Smooth muscle cell (in vitro differentiated cells): ENCODE measurements at regions not wholly inside any gene's neighbourhood (a gene's known extent, or its start where the extent isn't known, plus 50 kb on each side); places are given as distances from the start of the nearest gene placed in this dataset.

Experiments
- DNase-seq: peaks from one replicate; lab custom pipeline; 2025; ENCODE audit not compliant: unreplicated experiment; lab: John Stamatoyannopoulos, UW
- H2AFZ ChIP-seq: fragments of 200-600 bp; sonication (generic); 2 replicates; pipeline ENCODE4 v1.6.0; 2016; ENCODE audit warnings: antibody characterized with exemption, low read depth, mild to moderate bottlenecking
- H3F3A ChIP-seq: fragments of 200-600 bp; sonication (generic); 2 replicates; pipeline ENCODE4 v1.6.0; 2017; ENCODE audit warnings: antibody characterized with exemption, low read depth
- H3K27ac ChIP-seq: fragments of 200-600 bp; sonication (generic); 2 replicates; pipeline ENCODE4 v1.5.1; 2016; ENCODE audit warnings: low read depth, mild to moderate bottlenecking
- H3K27me3 ChIP-seq: fragments of 200-600 bp; sonication (generic); 2 replicates; pipeline ENCODE4 v1.6.1; 2016; ENCODE audit warnings: low read depth, mild to moderate bottlenecking
- H3K36me3 ChIP-seq: fragments of 200-600 bp; sonication (generic); 2 replicates; pipeline ENCODE4 v1.5.1; 2016; ENCODE audit warnings: low read depth
- H3K4me1 ChIP-seq: fragments of 200-600 bp; sonication (generic); 2 replicates; pipeline ENCODE4 v1.5.1; 2016; ENCODE audit warnings: low read depth
- H3K4me2 ChIP-seq: fragments of 200-600 bp; sonication (generic); 2 replicates; pipeline ENCODE4 v1.6.0; 2016; ENCODE audit warnings: mild to moderate bottlenecking
- H3K4me3 ChIP-seq: fragments of 200-600 bp; sonication (generic); 2 replicates; pipeline ENCODE4 v1.5.1; 2016; ENCODE audit warnings: mild to moderate bottlenecking
- H3K79me2 ChIP-seq: fragments of 200-600 bp; sonication (generic); 2 replicates; pipeline ENCODE4 v1.6.0; 2016; ENCODE audit warnings: low read depth, mild to moderate bottlenecking
- H3K9ac ChIP-seq: fragments of 200-600 bp; sonication (generic); 2 replicates; pipeline ENCODE4 v1.6.0; 2016; ENCODE audit warnings: low read depth
- H3K9me3 ChIP-seq: fragments of 200-600 bp; sonication (generic); replicated peaks from 2 replicates; pipeline ENCODE4 v1.5.1; 2016; ENCODE audit warnings: low read depth
- H4K20me1 ChIP-seq: fragments of 200-600 bp; sonication (generic); 2 replicates; pipeline ENCODE4 v1.6.0; 2016; ENCODE audit warnings: low read depth
- WGBS: methylation state at CpG from one replicate; pipeline ENCODE4 v1.1.7; 2016; ENCODE audit warnings: low lambda C conversion rate; 5-methylcytosine and 5-hydroxymethylcytosine counted together
- TF ChIP-seq, protein P1 (sequence below): fragments of 200-600 bp; sonication (generic); IDR thresholded peaks from 2 replicates; pipeline ENCODE4 v1.5.1; 2017; ENCODE audit warnings: borderline replicate concordance, mild to moderate bottlenecking, antibody characterized with exemption; ENCODE audit not compliant: insufficient read depth, poor library complexity, severe bottlenecking

DNA sequence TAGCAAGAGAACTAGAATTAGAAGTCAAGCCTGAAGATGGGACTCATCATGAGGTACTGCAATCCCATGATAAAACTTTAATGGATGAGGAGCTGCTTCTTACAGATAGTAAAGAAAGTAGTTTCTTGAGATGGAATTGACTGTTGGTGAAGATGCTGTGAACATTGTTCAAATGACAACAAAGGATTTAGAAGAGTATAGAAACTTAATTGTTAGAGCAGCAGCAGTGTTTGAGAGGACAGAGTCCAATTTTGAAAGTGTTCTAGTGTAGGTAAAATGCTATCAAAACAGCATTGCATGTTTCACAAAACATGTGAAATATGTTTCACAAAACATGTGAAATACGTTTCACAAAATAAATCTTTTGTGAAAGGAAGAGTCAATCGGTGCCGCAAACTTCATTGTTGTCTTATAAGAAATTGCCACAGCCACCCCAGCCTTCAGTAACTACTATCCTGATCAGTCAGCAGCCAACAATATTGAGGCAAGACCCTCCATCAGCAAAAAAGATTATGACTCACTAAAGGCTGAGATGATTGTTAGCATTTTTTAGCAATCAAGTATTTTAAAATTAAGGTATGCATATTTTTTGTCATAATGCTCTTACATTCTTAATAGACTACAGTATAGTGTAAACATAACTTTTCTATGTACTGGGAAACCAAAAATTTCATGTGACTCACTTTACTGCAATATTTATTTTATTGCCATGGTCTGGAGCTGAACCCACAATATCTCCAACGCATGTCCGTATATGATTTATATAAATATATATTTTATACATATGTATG lies 173.4 kb upstream of the BMP4 start:
- H2AFZ ChIP-seq = no peak overlapping the region
- no peaks in the 10 kb centered on the region for H3K36me3 ChIP-seq
- no peaks in the 10 kb centered on the region for H4K20me1 ChIP-seq
- no peaks in the 10 kb centered on the region for H3F3A ChIP-seq
- TF ChIP-seq, protein P1, sequence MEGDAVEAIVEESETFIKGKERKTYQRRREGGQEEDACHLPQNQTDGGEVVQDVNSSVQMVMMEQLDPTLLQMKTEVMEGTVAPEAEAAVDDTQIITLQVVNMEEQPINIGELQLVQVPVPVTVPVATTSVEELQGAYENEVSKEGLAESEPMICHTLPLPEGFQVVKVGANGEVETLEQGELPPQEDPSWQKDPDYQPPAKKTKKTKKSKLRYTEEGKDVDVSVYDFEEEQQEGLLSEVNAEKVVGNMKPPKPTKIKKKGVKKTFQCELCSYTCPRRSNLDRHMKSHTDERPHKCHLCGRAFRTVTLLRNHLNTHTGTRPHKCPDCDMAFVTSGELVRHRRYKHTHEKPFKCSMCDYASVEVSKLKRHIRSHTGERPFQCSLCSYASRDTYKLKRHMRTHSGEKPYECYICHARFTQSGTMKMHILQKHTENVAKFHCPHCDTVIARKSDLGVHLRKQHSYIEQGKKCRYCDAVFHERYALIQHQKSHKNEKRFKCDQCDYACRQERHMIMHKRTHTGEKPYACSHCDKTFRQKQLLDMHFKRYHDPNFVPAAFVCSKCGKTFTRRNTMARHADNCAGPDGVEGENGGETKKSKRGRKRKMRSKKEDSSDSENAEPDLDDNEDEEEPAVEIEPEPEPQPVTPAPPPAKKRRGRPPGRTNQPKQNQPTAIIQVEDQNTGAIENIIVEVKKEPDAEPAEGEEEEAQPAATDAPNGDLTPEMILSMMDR = no peak
- H3K4me3 ChIP-seq = no peak overlapping the region
- 77% methylated on average over 5 of the region's 5 CpGs for WGBS
- H3K4me1 ChIP-seq = no peaks in the 10 kb centered on the region
- DNase-seq = no peak
- H3K27me3 ChIP-seq = no peaks in the 10 kb centered on the region
- H3K4me2 ChIP-seq = no peak overlapping the region
- no peaks in the 10 kb centered on the region for H3K79me2 ChIP-seq
- no peak overlapping the region for H3K9ac ChIP-seq
- no peak overlapping the region for H3K27ac ChIP-seq
- H3K9me3 ChIP-seq = no peaks in the 10 kb centered on the region

DNA sequence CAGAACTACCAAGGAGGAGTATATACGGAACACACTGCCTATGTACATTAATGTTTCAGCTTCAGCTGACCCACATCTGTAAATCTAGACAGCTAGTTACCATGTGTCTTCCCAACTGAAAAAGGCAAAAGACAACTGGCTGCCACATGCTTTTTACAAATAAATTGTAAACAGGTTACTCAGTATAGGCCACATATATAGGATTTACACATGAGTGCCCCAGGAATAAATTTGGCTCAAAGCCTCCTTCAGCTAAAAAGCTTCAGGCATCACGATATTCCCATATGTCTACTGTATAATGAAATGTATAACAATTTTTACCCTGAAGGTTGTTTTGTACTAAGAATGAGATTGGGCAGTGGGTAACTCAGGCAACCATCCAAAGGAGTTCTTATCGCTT lies 175.9 kb upstream of the BMP4 start:
- Histone ChIP-seq H3K4me2 (no peak overlapping the region), H3K79me2 (no peaks in the 10 kb centered on the region), H4K20me1 (no peaks in the 10 kb centered on the region), H3K4me1 (no peaks in the 10 kb centered on the region), H3K9me3 (no peaks in the 10 kb centered on the region), H3K9ac (no peak overlapping the region), H2AFZ (no peak overlapping the region), H3K27me3 (no peaks in the 10 kb centered on the region), H3F3A (no peaks in the 10 kb centered on the region), H3K4me3 (no peak overlapping the region), H3K27ac (no peak overlapping the region), H3K36me3 (no peaks in the 10 kb centered on the region)
- no peak for DNase-seq
- WGBS = 95% methylated on average over 3 of the region's 3 CpGs
- TF ChIP-seq, protein P1 = no peak

DNA sequence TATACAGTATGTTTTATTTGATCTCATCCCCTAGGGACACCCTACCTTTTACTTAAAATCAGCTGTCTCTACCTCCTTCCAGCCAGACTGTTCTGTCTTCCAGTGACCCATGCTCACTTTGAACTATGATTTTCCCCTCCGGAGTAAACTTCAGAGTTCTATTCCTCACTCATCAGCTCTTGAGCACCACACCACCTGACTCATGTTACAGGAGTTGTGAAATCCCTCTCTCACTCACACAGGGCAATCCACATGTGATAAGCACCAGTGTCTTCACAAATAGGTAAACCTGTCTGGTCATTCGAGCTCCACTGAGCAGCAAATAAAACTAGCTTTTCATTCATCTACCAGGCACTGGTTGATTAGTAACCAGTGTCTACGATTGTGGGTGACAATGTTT lies 177.3 kb upstream of the BMP4 start:
- Histone ChIP-seq H3F3A (no peaks in the 10 kb centered on the region), H3K36me3 (no peaks in the 10 kb centered on the region), H3K4me3 (no peak overlapping the region), H3K4me2 (no peak overlapping the region), H3K27ac (no peak overlapping the region), H4K20me1 (no peaks in the 10 kb centered on the region), H3K79me2 (no peaks in the 10 kb centered on the region), H3K27me3 (no peaks in the 10 kb centered on the region), H3K9ac (no peak overlapping the region), H3K9me3 (no peaks in the 10 kb centered on the region), H2AFZ (no peak overlapping the region), H3K4me1 (no peaks in the 10 kb centered on the region)
- DNase-seq = no peak
- 72% methylated on average over 3 of the region's 3 CpGs for WGBS
- TF ChIP-seq, protein P1 = no peak

DNA sequence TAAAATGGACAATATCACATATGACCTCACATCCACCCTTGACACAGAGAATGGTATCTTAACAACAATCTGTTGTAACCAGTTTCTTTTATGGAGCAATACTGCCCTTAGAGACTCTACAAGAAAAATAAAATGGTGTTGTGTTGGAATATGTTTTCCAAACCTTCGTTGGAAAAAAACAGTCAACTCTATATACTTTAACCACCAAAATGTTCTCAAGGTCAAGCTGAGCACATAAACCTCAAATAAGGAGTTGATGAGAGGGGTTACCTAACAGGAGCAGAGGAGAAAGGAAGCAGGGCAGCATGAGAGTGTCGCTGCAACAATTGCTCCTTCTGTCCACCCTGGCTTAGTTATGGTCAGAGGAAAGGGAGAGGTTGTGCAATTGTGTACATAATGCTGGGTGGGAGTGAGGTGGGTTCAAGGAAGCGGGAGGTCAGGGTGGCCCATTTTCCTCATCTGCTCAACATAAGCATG lies 179.2 kb upstream of the BMP4 start:
- Histone ChIP-seq H3K4me1 (no peaks in the 10 kb centered on the region), H3K27ac (no peak overlapping the region), H4K20me1 (no peaks in the 10 kb centered on the region), H3K79me2 (no peaks in the 10 kb centered on the region), H3K4me3 (no peak overlapping the region), H2AFZ (no peak overlapping the region), H3K9ac (no peak overlapping the region), H3K9me3 (no peaks in the 10 kb centered on the region), H3K27me3 (no peaks in the 10 kb centered on the region), H3F3A (no peaks in the 10 kb centered on the region), H3K4me2 (no peak overlapping the region), H3K36me3 (no peaks in the 10 kb centered on the region)
- DNase-seq = no peak
- whole genome bisulfite sequencing = 96% methylated on average over 3 of the region's 3 CpGs
- TF ChIP-seq, protein P1 = no peak
